Fibroblast of lung (primary cell): ENCODE measurements at regions not wholly inside any gene's neighbourhood (a gene's known extent, or its start where the extent isn't known, plus 50 kb on each side); places are given as distances from the start of the nearest gene placed in this dataset.

Source experiments
- EZH2 ChIP-seq: IDR thresholded peaks from 2 replicates; pipeline ENCODE4 v1.5.1; 2012; ENCODE audit warnings: low read length, control low read depth, mild to moderate bottlenecking; ENCODE audit errors: missing control alignments
- TF ChIP-seq, protein P1 (sequence below), 2 donors: IDR thresholded peaks in 1 of 2; conservative IDR thresholded peaks in 1 of 2; 1 replicate in 1 of 2; 2 replicates in 1 of 2; pipeline ENCODE4 v1.5.1; 2011 to 2012; ENCODE audit warnings: low read length in 2 of 2, control low read depth in 1 of 2, inconsistent platforms in 1 of 2, low read depth in 1 of 2, mild to moderate bottlenecking in 1 of 2

DNA sequence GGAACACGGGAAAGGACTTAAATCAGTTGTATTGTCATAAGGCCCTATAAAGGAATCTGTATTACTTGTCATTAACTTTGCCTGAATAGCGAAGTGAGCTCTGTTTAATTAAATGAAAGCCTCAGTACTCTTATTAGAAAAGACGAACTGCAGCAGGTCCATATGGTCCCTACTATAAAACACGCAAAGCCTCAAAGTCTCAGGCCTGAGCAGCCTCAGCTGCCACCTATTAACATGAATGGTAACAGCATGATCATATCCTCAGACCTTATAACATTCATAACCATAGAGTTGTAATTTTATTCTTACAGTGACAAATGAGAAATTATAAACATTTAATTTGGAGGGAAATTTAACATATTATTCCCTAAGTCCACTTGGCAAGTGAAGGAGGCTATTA lies 1113.7 kb upstream of the WWC1 start:
- TF ChIP-seq, protein P1, sequence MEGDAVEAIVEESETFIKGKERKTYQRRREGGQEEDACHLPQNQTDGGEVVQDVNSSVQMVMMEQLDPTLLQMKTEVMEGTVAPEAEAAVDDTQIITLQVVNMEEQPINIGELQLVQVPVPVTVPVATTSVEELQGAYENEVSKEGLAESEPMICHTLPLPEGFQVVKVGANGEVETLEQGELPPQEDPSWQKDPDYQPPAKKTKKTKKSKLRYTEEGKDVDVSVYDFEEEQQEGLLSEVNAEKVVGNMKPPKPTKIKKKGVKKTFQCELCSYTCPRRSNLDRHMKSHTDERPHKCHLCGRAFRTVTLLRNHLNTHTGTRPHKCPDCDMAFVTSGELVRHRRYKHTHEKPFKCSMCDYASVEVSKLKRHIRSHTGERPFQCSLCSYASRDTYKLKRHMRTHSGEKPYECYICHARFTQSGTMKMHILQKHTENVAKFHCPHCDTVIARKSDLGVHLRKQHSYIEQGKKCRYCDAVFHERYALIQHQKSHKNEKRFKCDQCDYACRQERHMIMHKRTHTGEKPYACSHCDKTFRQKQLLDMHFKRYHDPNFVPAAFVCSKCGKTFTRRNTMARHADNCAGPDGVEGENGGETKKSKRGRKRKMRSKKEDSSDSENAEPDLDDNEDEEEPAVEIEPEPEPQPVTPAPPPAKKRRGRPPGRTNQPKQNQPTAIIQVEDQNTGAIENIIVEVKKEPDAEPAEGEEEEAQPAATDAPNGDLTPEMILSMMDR (conservative IDR thresholded peaks at IDR 0.05 in 1 of 2, IDR thresholded peaks at IDR 0.05 in 1 of 2; ENCODE audit: low read depth in 1 of 2, low read length in 2 of 2), result no peak
- no peak for TF ChIP-seq EZH2
